ENCODE measurements at regions not wholly inside any gene's neighbourhood (a gene's known extent, or its start where the extent isn't known, plus 50 kb on each side); places are given as distances from the start of the nearest gene placed in this dataset.
A peak's percentile ranks its signal among the peaks of the same experiment; 100 is the strongest.
"Not testable (repeated sequence)": the region's sequence is repeated elsewhere in the genome, so short reads cannot be mapped to it uniquely, and the experiment has no call there.

DNA sequence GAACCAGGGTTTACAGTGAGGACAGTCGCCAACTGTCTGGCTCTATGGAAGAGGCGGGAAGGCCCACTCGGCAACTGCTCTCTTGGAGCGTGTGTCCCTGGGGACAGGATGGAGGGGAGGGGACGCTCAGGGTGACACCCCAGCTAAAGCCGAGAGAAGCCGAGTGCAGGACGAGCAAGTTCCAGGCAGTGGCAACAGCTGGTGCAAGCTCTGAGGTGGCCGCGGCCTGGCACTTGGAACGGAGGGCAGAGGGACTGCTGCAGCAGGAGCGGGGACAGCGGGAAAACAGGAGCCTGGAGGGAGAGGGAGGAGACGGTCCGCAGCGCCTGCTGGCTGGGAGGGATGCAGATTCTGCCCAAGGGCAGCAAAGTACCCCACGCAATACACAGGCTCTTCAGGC lies 113.8 kb upstream of the CCZ1B start:
- DNase-seq: not testable (repeated sequence)

DNA sequence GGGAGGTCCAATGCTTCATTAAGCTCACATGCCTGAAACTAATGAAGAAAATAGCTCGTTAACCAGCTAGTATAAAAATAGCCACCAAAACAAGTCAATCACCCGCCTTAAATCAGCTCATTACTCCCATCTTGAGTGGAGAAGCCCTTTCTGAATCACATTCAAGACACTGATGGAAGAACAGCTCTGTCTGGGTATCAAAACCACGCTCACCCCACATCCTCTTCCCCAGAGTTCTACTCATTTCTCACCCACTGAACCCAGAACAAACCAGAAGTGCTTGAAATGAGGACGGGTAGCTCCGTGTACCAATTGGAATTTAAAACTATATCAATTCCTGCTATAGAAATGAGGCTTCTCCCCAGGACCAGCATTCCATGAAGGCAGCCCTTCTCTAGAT lies 120.8 kb upstream of the CCZ1B start:
- not testable (repeated sequence) for DNase-seq

DNA sequence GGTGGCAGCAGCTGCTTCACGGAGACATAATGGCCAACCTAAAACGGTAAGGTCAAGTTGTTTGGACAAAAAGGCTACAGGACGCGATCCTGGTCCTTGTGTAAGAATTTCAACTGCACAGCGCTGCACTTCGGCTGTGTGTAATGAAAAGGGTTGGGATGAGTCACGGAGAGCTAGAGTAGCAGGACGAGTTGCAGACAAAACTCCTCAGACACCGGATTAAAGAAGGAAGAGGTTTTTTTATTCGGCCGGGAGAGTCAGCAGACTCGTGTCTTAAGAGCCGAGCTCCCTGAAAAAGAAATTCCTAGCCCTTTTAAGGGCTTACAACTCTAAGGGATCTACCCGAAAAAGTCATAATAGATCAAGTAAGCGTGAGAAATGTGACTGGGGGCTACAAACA lies 124.2 kb upstream of the CCZ1B start:
- not testable (repeated sequence) for DNase-seq

DNA sequence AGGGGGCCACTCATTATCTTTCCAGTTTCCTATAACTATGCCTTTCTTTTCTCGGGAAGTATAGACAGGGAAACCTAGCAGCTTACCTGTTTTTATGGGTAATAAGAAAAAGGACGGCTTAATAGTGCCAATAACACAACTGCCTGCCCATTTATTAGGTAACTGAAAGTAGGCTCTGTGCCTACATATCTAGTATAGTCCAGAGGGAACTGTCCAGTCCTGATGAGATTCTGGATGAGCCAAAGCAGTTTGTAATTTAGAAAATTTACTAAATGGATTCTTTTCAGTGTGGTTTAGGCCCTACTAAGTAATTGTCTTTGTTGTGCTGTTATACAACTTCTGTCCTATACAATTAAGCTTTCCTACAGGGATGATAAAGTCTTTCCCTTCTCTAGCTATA lies 125.5 kb upstream of the CCZ1B start:
- not testable (repeated sequence) for DNase-seq

DNA sequence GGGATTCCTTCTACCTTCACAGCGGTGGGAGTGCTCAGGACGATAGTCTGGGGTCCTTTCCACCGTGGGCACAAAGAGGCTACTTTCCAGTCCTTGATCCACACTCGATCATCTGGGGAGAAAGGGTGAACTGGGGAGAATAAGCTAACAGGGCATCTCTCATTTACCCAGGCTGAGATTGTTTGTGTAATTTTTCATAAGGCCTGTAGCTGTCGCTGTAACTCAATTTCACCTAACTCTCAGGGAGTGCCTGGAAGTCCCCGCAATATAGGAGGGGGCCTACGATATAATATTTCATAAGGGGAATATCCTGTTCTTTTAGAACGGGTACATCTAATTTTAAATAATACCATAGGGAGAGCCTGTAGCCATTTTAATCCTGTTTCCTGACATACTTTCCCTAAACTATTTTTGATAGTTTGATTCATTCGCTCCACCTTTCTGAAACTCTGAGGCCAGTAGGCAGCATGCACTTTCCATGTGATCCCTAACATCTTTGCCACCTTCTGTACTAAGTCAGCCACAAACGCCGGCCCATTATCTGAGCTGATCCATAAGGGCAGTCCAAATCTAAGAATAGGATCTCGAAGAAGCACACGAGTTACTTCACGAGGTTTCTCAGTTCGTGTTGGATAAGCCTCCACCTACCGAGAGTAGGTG lies 127.2 kb upstream of the CCZ1B start:
- not testable (repeated sequence) for DNase-seq

DNA sequence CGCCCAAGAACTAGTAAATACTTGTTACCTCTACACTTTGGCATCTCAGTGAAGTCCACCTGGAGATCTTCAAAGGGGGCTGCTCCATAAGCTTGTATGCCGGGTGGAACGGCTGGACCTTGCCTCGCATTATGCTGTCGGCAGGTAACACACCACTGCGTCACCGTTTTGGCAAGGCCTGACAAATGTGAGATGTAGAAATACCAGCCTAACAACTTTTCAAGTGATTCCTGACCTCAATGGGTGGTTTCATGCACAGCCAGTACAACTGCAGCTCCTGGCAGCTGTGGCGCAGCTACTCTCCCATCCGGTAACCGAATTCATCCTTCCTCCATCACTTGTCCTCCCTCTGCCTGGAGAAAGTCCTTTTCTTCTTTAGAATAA lies 127.7 kb upstream of the CCZ1B start:
- not testable (repeated sequence) for DNase-seq

DNA sequence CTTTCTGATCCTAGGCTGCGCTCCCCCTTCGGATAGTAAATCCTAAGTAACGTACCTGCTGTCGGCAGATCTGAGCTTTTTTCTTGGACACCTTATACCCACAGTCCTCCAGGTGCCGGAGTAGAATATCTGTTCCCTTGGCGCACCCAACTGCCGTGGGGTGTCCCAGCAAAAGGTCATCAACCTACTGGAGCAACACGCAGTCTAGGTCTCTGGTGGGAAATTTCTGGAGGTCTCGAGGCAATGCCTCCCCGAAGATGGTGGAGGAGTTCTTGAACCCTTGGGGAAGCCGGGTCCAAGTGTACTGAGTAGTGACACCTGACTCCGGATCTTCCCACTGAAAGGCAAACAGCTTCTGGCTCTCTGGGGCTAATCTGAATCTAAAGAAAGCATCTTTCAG lies 129.3 kb upstream of the CCZ1B start:
- not testable (repeated sequence) for DNase-seq

DNA sequence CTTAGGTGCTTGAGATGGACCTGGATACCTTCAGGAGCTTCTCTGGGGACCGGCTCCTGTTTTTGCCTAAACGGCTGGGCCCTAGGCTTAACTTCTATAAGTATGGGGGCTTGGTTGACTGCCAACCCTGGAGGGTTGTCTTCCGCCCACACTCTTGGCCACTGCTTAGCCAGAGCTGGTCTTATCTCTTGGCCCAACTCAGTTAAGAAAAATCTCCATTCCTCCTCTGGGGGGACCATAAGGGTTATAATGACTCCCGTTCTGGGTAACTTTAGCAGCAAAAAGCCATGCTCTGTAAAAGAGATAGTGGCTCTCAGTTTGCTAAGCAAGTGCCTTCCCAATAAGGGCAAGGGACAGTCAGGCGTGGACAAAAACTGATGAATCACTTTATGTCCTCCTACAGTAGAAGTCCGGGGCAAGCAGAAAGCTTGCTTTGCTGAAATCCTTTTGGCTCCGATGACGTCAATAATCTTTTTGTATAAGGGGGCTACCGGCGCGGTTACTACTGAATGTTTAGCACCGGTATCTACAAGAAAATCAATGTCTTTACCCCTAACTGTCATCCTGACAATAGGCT lies 130.0 kb upstream of the CCZ1B start:
- not testable (repeated sequence) for DNase-seq

DNA sequence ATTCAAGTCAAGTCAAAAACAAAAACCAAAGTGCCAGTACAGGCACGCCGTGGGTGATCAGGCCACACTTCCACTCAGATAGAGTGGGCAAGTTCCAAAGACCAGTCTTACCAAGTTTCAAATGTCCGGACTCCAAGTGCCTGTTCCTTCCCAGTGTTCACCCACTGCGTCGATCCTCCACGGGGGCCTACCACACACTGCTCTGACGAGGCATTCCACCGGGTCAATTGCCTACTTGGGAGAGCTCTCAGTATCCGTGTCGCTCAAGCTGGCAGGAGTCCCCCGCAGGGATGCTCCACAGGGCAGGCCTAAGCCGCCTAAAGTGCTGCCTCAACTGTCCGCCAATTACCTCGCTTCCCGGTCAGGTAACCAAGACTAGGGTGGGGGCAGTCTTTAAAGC lies 132.3 kb upstream of the CCZ1B start:
- not testable (repeated sequence) for DNase-seq

DNA sequence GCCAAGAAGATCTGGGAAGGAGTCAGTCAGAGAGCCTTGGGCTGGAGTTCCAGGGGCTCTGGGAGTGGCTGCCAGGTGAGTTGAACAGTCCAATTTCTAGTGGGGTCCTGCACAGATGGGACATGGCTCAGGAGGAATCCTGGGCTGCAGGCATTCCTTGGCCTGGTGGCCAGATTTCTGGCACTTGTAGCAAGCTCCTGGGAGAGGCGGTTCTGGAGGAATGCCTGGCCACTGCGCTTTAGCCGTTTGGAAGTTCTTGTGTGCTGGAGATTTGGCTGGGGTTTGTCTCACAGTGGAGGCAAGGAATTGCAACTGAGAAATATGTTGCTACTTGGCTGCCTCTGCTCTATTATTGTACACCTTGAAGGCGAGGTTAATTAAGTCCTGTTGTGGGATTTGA lies 133.9 kb upstream of the CCZ1B start:
- DNase-seq: not testable (repeated sequence)

DNA sequence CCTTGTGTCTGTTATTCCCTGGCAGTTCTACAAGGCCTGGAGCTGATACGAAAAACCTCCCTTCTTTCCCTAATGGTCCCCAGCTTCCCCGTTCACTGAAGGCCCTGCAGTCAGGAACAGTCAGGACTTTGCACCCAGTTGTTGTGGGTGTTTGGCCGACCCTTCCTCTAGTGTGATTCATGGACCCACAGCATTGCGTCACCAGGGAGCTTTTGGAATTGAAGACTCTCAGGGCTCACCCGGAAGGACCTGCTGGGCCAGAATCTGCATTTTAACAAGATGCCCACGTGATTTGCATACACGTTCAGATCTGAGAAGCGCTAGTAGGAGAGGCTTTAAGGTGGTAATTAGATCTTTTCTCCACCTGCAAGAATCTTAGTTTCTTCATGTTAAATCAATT lies 136.8 kb upstream of the CCZ1B start:
- DNase-seq: not testable (repeated sequence)

DNA sequence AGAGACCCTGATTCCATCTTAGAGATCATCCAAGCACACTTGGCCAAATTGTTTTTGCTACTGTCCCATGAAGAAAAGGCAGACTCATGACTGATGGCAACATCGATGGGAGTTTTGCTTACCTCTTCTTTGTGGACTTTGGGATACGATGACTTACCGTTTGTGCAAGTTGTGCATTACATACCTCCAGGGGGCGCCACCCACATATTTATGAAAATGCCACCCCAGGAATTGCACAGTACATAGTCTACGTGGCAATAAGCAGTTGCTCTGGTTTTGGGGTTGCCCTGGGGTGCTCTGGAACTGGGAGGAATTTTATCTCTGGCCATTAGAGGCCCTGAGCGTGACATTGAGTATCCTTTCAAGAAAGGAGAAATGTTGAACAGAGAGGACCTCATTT lies 139.0 kb upstream of the CCZ1B start:
- not testable (repeated sequence) for DNase-seq

DNA sequence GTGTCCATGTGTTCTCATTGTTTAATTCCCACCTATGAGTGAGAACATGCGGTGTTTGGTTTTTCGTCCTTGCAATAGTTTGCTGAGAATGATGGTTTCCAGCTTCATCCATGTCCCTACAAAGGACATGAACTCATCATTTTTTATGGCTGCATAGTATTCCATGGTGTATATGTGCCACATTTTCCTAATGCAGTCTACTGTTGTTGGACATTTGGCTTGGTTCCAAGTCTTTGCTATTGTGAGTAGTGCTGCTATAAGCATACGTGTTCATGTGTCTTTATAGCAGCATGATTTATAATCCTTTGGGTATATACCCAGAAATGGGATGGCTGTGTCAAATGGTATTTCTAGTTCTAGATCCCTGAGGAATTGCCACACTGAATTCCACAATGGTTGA lies 144.1 kb upstream of the CCZ1B start:
- DNase-seq: not testable (repeated sequence)

DNA sequence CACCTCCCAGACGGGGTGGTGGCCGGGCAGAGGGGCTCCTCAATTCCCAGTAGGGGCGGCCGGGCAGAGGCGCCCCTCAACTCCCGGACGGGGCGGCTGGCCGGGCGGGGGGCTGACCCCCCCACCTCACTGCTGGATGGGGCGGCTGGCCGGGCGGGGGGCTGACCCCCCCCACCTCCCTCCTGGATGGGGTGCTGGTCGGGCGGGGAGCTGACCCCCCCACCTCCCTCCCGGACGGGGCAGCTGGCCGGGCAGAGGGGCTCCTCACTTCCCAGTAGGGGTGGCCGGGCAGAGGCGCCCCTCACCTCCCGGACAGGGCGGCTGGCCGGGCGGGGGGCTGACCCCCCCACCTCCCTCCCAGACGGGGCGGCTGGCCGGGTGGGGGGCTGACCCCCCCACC lies 148.8 kb upstream of the CCZ1B start:
- not testable (repeated sequence) for DNase-seq

DNA sequence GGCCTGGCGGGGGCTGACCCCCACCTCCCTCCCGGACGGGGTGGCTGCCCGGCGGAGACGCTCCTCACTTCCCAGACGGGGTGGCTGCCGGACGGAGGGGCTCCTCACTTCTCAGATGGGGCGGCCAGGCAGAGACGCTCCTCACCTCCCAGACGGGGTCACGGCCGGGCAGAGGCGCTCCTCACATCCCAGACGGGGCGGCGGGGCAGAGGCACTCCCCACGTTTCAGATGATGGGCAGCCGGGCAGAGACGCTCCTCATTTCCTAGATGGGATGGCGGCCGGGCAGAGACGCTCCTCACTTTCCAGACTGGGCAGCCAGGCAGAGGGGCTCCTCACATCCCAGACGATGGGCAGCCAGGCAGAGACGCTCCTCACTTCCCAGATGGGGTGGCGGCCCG lies 149.3 kb upstream of the CCZ1B start:
- DNase-seq: not testable (repeated sequence)

DNA sequence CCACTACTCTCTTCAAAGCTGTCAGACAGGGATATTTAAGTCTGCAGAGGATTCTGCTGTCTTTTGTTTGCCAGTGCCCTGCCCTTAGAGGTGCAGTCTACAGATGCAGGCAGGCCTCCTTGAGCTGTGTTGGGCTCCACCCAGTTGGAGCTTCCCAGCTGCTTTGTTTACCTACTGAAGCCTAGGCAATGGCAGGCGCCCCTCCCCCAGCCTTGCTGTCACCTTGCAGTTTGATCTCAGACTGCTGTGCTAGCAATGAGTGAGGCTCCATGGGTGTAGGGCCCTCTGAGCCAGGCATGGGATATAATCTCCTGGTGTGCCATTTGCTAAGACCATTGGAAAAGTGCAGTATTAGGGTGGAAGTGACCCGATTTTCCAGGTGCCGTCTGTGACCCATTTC lies 151.3 kb upstream of the CCZ1B start:
- DNase-seq: not testable (repeated sequence)

DNA sequence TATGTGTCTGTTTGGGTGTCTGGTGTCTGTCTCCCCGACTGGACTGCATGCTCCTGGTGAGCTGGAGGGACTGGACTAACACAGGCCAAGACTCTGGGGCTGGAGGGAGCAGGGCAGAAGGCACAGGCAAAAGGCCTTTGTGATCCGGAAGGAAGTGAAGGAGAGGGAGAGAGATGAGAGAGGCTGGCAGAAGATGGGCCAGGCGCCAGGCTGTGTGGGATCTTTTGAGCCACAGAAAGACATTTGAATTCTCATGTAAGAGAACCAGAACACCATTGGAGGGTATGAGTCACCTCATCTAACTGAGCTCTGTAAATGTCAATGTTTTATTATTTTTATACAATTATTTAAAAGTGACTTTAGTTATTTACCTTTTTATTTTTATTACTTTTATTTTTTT lies 152.3 kb upstream of the CCZ1B start:
- DNase-seq: not testable (repeated sequence)

DNA sequence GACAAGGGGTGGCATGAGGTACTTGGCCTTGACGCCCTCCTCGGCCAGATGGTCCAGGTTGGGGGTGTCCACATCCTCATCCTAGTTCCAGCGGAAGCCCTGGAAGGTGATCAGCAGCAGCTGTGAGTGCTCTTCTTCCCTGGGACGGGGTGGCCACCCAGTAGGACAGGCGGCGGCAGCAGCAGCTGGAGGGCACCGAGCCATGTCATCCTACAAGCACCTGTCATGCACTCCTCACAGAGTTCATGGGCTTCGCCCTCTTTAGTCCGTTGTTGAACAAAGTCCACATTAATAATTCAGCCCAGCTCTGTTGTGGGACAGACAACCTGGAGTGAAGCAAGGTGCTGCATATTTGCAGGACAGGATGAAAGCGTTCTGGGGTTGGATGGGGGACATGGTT lies 153.4 kb upstream of the CCZ1B start:
- DNase-seq: not testable (repeated sequence)

DNA sequence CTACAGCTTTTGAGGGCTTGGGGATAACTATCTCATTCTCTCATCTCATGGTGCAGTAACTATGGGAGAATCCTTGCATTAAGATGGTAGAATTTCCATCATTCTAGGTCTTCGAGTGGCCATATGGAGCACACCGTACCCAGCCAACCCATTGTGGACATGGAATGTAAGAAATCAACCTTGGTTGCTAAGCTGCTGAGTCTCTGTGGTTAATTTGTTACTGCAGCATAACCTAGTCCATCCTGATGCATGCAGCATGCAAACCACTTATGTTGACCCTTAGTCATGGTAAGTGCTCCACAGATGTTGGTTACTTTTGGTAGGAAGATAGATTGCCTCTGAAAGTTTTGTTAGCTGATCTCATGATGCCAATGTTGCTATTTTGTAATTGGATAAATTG lies 156.3 kb upstream of the CCZ1B start:
- not testable (repeated sequence) for DNase-seq

DNA sequence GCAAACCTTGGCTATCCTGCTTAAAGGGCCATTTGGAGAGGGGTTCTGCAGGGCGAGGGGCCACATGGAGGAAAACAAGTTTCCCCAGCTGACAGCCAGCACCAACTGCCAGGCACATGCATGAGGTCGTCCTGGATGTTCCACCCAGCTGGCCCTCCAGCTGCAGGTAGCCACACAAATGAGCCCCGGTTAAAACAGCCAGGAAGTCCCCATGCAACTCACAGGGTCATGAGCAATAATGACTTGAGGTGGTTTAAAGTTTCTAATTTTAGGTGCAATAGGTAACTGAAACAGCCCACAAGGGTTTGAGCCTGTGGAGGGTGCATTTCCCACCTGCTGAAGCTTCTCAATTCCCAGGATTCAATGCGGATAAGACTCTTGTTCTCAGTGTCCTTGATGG lies 160.8 kb upstream of the CCZ1B start:
- not testable (repeated sequence) for DNase-seq

DNA sequence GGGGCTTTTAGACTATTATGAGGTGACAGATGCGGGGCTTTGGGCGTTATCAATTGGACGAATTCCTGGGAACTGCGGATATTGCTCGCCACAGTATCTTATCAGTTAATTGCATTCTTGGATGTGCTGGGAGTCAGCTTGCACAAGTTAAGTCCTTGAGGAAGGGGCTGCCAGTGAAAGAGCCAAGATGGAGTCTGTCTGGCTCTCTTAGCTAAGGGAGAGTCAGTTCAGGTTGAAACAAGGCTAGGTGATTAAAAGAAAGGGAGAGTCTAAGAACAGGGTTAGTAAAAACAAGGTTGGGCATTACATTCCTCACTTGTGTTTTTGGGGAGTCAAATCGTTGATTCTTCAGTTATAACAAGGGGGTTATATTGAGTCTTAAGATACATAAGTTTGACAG lies 162.5 kb upstream of the CCZ1B start:
- DNase-seq: not testable (repeated sequence)

DNA sequence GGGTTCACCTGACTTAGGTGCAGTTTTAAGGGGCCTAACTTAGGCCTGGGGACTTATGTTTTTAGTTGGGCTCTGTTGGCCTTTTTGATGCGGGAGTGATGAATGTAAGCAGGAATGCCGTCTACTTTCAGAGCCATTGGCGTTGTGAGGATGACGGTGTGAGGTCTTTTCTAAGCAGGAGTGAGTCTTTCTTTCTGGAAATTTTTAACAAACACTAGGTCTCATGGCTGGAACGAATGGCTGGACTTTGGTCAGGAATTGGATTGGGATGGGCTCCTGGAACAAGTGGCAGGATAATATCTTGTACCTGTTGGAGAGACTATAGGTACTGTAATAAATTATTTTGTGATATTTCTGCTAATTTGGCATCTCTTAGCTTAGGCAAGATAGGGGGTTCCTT lies 163.9 kb upstream of the CCZ1B start:
- not testable (repeated sequence) for DNase-seq

DNA sequence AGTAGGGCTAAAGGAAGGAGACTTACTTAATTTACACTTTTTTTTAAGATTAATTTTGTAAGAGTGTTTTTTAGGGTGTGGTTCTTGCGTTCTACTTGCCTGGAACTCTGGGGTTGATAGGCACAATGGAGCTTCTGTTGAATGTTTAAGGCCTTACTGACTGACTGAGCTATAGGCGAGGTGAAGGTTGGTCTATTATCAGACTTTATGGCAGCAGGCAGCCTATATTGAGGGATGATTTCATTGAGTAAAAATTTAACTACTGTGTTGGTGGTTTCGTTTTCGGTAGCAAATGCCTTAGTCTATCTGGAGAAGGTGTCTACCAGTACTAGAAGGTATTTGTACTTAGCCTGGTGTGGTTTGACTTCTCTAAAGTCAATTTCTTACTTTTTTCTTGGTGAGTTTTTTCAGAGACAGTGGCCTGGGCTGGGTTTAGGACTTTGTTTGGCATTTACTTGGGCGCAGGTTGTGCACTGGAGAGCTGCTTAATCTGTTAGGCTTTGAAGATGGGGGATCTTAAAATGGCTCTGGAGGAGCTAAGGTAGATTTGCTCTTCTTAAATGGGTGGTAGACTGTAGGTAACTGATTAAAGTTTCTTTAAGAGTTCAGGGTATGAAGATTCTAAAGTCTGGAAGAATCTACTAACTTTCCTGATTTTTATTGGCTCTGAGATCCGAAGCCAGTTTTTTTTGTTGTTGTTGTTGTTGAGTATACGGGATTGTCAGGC lies 164.5 kb upstream of the CCZ1B start:
- DNase-seq: not testable (repeated sequence)

DNA sequence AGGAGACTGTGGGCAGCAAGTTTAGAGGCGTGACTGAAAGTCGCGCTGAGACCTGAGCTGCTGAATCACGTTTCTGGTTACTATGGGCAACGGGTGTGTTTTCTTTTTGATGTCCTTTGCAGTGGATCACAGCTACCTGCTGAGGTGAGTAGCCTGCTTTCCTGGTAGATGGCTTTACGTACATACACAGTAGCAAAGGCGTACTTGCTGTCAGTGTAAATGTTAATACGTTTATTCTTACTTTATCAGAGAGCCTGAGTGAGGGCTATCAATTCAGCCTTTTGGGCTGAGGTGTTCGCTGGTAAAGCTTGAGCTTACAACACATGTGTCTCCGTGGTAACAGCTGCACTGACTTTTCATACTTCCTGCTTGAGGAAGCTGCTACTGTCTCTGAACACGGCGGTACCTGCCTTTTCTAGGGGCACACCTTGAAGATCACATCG lies 165.1 kb upstream of the CCZ1B start:
- DNase-seq: peak; percentile 32

Data from NCI-H2227 treated with DMSO at 0.1 percent for 48 hours (cell line).